ENCODE measurements at regions not wholly inside any gene's neighbourhood (a gene's known extent, or its start where the extent isn't known, plus 50 kb on each side); places are given as distances from the start of the nearest gene placed in this dataset.

DNA sequence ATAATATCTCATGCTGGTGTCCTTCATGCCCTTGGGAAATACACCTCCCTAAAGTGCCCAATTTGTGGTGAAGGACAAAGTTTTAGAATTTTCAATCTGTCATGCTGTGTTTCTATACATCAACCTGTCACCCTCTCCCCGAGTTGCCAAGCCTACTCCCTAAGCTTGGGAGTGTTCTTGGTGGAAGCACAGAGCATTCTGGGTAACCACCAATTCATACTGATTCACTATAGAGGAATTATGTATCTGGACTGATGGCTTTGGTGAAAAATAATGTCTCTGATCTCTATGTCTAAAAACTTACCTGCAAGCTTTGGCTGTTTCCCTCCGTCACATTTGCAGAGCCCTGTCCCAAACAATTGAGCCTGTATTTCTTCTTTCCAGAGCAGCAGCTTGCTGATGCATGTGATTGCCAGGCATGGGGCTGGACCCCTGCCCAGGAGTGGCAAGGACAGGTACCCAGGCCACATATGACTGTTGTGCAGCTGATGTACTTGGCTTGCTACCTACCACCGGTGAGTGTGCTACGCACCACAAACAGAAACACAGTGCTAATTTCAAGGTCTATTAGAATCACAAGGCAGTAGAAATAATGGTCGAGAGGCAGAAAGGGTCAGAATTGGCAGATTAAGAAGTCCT lies 202.8 kb upstream of the CITED2 start:
- TF ChIP-seq, protein P1, sequence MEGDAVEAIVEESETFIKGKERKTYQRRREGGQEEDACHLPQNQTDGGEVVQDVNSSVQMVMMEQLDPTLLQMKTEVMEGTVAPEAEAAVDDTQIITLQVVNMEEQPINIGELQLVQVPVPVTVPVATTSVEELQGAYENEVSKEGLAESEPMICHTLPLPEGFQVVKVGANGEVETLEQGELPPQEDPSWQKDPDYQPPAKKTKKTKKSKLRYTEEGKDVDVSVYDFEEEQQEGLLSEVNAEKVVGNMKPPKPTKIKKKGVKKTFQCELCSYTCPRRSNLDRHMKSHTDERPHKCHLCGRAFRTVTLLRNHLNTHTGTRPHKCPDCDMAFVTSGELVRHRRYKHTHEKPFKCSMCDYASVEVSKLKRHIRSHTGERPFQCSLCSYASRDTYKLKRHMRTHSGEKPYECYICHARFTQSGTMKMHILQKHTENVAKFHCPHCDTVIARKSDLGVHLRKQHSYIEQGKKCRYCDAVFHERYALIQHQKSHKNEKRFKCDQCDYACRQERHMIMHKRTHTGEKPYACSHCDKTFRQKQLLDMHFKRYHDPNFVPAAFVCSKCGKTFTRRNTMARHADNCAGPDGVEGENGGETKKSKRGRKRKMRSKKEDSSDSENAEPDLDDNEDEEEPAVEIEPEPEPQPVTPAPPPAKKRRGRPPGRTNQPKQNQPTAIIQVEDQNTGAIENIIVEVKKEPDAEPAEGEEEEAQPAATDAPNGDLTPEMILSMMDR (IDR thresholded peaks at IDR 0.05): no peak
- TF ChIP-seq POLR2A (IDR thresholded peaks at IDR 0.05): no peak
